Stimulated activated CD4-positive, alpha-beta T cell treated with anti-CD3 and anti-CD28 coated beads, Interleukin-1b, Interleukin-23, amount 100 ng/mL, for 4 hours (primary cell): ENCODE measurements at regions not wholly inside any gene's neighbourhood (a gene's known extent, or its start where the extent isn't known, plus 50 kb on each side); places are given as distances from the start of the nearest gene placed in this dataset.

ENCODE experiments used
- DNase-seq, 2 donors: peaks; one replicate each; pipeline ENCODE4 v3.0.0-alpha.2; 2020; ENCODE audit warnings: low read depth in 2 of 2

DNA sequence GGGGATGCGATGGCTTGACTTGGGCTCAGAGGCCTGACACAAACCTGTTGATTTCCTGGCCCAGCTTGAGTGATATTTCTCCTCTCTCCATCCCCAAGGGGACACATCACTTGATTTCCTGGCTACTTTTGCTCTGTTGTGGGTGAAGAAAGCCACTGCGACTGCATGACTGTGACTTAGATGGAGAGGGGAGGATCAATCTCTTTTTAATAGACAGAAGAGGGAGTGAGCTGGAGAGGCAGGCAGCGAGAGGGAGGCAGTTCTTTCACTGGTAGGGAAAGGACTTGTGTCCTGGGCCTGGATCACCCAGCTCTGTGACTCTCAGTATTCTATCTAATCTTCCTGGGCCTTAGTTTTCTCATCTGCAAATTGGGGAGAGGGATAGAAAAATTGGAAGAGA is 189.8 kb upstream of the RGMA start:
- no peak for DNase-seq

DNA sequence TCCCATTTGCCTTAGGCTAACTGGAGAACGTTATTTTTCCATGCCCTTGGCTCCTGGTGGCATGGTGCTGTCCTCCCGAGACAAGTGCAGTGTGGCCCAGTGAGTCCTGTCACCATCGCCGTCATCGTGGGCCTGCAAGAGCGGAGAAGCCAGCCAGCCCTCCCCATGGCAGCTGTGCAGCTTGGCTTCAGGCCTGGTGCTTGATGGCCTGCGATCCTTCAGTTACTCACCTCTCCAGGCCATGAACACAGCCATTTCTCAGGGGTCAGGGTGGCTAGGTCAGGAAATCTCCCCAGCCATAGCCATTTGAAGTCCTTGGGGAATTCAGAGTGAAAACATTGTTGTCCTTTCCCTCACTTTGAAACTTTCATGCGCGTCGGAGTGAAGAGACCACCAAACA is 189.0 kb upstream of the RGMA start:
- no peak for DNase-seq

DNA sequence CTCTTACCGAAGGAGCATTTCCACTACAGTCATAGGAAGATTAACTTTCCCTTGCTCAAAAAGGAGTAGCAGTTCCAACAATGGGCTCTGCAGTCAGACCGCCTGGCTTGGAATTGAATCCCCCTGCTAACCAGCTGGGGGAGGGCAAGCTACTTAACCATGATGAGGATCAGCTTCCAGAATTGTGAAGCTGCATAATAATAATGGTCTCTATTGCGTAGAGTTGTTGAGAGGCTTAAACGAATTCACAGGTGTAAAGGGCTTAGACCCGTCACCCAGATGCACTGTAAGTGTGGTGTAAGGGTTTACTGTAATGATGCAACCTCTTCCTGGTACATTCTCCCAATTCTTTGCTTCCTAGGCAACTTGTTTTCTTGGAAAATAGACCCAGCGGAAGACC is 185.2 kb upstream of the RGMA start:
- no peak for DNase-seq

DNA sequence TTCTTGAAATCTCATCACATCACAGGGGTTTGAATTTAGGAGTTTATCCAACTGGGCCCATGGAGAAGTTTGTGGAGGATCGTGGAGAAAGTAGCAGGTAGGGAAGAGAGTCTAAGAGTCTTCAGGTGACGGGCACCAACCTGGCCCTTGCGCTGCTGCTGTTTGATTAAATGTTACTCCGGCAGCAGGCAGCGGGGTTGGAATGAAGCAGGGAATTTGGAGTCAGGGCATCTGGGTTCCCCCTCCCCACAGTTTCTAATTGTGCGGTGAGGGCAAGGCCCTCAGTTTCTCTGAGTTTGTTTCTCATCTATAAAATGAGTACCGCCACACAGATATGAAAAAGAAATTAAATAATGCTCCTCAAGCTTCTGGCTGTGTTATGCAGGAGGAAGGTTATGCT is 182.9 kb upstream of the RGMA start:
- no peak for DNase-seq

DNA sequence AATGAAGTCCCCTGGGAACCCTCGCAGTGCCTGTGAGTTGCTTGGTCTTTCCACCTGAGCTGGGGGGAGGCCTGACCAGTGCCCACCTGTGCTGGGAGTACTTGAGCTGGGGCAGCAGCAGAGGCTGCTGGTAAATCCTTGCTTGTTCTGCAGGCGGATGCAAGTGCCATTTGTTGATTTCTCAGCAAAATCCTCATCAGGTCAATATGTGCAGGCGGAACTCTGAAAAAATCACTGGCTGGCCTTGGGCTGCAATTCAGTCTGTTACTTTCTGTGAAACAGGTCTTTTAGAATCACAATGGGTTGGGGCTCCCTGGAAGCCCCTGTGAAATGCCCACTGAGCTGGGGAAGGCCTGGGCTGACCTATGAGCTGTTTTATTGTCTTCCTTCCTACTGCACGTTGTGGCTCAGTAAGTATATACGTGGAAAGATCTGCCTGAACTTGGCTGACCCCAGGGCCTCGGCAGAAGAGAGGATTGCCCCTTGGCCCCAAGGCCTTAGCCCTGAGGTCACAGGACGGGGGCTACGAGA is 182.0 kb upstream of the RGMA start:
- no peak for DNase-seq

DNA sequence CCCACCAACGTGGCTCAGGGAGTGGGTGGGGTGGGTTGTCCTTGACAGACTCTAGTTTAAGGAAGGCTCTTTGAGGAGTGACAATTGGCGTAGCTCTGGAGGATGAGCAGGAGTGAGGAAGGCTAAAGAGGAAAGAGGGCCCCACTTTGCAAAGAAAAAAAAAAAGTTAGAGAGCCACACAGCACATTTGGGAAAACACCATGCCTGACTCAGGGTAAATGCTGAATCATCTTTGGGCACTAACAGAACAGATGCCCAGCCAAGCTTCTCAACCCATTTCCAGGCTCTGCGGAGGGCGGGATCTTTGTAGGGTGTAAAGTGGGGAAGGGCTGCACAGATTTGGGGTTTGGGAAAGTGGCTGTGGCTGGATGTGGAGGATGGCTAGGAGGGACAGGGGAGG is 179.1 kb upstream of the RGMA start:
- no peak for DNase-seq

DNA sequence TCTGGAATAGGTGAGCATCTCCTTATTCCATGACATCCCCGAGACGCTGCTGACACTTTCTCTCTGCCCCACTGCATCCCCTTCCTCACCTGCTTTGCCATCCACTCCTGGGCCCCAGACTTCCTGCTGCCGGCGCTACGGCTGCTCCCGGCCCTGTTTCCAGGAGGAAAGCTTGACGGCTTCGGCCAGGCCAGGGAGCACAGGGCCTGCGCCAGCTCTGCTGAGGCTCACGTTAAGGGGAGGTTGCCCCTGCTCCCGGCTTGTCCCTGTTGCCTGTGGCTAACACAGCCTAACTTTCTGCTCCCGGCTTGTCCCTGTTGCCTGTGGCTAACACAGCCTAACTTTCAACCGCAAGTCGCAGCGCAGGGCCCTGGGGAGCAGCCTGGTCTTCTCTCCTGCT is 177.3 kb upstream of the RGMA start:
- no peak for DNase-seq

DNA sequence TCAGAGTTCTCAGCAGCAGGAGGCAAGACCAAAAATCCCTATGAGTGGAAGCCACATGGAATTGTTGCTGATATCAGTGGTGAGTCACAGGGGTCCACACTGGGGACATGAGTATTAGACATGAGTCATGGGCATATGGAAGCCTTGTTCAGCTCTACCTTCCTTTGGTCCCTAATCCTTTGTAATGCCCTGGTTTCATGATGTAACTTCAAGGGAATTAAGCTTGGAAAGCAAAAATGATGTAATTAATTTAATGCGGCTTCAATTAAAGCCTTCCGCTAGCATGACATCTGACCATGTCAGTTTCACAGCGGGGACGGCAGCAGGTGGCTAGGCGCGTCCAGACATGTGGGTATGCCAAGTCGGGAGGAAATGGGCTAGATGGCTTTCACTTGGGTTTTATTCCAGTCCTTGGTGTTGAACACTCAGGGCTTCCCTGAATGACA is 176.1 kb upstream of the RGMA start:
- DNase-seq: no peak

DNA sequence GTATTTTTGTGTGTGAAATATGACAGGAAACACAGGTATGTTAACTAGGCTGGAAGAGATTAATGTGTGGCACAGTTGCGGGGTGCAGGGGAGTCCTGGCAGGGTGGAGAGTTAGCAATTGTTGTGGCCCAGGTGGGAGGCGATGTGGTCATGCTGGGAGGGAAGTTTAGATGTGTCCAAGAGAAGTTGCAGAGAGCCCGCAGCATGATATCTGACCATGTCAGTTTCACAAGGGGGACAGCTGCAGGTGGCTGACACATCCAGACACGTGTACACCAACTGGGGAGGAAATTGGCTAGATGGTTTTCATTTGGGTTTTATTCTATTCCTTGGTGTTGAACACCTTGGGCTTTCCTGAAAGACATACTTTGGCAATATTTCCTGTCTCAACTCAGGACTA is 172.8 kb upstream of the RGMA start:
- no peak for DNase-seq

DNA sequence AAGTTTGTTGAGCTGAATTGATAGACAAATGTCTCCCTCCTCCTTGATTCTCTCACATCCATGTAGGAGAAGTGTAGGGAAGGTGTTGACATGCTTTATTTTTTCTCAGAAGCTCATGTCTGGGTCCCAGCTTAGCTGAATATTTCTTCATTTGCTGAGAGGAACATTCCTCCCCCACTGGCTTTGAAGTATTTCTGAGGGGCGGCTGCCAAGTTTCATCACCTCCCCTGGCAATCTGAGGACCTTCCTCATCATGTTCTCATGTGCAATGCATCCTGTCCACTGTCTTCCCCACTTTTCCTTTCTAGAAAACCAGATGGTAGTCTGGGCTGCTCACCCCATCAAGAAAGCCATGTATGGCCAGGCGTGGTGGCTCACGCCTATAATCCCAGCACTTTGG is 168.9 kb upstream of the RGMA start:
- no peak for DNase-seq

DNA sequence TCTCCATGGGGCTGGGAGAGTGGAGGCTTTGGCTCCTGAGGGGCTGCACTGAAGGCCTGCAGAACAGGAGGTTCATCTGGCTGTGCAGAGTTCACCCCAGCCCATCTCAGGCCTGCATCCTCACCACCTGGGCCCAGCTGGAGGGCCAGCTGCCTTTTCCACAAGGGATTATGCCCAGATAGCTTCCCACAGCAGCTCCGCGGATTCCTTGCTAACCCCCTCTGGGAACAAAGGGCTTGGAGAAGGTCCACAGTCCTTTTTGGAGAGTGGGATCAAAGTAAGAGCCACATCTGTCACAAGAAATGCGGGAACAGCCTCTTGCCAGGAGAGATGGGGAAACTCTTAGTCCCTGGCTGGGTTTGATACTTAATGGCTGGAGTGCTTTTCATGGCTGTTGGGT is 164.7 kb upstream of the RGMA start:
- no peak for DNase-seq

DNA sequence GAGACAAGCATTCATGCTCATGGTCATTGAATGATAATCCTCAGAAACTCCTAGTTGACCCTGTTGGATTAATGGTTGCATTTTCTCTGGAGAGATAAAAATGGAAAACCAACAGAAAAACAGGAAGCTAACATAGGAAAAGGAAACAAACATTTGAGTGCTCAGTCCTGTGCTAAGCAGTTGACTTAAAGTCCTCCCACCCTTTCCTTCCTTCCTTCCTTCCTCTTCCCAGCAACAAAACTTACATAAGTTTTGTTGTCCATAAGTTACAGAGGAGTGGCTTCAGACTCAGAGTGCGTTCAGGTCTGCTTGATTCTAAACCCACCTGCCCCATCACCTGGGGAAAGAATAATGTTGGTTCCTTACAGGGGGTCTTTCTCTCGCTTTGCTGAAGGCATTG is 163.8 kb upstream of the RGMA start:
- no peak for DNase-seq

DNA sequence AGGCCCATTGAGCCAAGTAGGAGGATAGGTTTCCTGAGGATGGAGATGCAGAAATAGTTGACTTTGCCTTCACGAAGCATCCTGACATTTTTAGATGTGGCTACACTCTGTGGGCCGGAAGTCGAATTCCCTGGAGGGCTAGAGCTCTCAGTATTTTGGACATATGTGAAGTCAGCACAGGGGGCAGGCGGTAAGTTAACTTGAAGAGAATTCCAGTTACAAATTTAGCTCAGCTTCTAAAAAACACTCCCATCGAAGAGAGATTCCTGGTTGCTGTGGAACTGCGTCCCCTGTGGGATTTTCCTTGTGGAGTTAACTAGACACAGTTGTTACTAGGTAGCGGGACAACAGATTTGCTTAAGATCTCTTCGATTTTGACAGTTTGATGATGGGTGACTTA is 161.9 kb upstream of the RGMA start:
- no peak for DNase-seq

DNA sequence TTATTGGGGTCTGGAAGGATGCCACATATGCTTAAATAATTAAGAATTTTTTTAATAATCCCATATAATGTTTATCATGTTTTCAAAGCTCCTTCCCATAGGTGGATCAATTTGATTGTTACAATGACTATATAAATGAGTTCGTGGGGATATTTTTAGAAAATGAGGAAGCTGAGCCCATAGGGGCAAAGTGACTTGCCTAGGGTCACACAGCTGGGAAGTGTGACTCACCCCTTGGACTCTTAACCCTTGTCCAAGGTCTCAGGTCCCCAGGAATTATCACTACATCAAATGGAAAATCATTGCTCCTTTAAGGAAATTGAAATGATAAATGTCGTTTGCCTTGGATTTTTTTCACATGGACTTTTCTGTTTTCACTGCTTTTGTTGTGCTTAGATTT is 161.2 kb upstream of the RGMA start:
- DNase-seq: no peak

DNA sequence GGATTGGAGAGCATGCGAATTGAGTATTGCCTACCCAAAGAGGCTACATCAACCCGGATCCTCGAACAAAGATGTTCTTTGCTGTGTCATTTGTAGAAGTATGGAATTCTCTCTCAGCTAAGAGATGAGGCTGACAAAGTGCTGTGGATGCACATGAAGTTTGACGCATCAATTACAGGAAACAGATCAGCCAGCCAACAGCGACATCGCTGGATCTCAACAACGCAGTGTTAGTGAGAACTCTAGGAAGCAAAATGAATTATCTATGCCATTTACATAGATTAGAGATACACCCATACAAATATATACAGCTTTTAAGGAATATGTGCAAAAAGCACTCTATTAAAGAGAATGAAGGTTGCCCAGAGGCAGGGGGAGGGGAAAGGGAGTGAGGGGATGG is 160.6 kb upstream of the RGMA start:
- no peak for DNase-seq

DNA sequence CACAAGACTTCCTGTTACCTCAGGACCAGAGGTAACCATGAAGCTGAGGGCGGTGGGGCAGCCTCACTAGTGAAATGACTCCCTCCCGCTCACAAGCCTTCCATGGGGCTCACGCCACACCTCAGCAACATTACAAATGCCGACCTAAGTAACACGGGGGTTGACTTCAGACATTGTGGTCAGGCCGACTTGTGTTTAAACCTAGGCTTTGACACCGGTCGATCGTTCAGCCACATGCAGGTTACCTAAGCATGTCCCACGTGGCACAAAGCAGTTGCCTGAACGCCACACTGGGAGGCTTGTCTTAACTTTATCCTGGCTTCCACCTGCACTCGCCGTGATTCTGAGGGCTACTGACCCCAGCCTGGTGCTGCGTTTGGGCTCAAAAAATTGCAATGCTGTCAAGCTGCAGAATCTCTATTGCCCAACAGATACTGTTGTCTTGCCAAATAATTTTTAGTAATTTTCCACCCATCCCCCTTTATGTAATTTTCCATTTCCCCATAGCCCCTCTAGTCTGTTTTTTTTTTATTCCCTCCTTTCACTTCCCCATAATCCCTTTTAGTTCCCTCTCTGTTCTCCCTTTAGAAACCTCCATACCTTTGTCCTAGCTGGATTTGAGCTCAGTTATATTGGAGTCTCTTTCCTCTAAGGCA is 158.6 kb upstream of the RGMA start:
- no peak for DNase-seq

DNA sequence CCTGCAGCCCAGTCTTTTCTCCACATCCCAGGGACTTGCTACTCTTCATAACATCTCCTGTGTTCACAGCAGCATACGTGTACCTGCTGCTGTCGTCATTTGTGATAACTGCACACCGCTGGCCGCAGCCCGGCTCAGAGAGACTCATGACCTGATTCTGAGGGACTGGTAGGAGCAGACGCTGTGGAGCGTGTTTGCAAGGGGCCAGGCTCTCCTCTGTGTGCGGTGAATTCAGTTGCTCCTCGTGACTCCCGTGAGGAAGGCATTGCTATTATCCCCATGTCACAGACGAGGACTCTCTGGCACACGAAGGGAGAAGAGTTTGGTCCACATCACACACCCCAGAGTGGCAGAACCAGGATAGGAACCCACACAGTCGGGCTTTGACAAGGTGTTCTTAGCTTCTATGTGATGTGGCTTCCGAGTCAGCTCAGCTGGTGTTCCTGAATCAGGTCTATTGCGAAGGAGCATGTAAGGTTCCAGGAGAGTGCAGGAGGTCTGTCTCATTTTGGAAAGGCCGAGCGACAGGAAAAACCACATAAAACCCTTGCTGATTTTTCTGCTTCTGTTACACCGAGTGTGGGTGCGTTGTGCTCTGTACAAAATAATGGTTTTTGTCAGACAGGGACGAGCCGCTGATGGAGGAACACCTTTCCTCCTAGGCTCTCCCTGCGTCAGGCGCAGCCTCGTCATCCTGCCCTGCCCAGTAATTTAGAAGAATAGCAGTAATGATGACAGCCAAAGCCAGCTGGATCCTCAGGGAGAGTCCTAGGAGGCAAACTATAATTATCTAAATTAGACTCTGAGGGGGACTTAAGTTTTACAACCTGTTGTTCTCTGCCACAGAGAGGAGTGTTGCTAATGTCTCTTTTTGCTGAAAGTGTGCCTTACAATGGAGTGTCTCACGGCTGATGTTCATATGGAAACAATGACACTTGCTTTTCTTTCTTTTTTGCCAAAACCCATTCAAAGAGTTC is 157.5 kb upstream of the RGMA start:
- no peak for DNase-seq

DNA sequence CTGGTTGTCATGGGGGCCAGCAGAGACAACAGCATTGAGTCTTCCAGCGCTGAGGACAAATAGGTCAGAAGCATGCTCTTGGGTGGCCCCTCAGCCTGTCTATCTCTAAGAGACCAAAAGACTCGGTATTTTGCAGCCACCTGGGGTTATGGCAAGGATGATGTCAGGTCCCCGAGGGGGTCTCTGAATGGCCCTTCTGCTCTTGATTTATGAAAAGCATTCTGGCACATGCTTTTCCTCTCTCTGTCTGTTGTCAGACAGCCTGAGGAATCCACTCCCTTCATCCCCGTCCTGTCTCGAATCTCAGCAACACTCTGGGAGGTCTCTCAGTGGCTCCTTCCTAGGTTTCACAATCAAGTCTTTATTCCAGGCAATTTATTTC is 156.6 kb upstream of the RGMA start:
- DNase-seq: no peak

DNA sequence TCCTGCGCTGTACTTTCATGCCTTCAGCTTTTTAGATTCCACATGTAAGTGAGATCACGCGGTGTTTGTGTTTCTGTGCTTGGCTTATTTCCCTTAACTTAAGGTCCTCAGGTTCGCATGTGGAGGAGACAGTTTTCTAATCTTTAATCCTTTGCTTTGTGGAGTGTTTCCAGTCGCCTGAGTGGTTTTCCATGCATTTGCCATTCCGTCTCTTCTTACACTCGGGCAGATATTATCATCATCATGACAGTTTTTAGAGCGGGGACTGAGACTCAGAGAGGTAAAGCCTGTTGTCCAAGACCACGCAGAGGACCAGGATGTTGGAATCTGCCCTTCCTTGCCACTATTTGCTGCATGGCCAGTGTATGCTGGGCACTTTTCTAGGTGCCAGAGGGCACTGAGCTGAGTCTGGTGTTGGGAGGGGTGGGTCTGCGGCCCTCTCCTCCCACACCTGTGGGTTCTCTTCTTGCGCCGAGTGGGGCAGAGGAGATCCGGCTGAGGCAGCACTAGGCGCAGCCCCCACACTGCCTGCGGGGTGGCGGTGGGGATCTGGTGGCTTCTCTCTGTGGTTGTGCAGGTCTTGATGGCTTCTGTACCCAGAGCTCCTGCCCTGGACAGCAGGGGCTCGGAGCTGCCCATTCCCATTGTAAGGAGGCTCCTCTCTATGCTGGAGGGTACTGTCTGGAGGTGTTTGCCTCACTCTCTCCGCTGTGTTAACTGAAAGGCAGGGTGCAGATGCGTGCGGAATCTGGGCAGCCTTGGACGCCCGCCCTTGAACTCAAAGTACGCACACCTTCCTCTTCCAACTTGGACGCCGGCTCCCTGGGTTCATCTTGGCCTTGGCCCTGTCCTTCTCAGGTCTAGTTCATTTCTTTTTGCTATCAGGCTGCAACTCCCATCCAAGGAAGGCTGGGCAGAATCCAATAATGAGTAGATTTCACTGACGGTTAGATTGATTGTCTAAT is 156.0 kb upstream of the RGMA start:
- DNase-seq: no peak

DNA sequence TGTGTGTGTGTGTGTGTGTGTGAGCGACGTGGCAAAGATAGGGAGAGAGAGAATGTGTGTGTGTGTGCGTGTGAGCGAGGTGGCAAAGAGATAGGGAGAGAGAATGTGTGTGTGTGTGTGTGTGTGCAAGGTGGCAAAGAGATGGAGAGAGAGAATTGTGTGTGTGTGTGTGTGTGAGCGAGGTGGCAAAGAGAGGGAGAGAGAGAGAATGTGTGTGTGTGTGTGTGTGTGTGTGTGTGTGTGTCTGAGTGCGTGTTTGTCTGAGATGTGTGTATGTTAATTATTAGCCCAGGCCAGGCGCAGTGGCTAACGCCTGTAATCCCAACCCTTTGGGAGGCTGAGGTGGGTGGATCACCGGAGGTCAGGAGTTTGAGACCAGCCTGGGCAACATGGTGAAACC is 154.6 kb upstream of the RGMA start:
- DNase-seq: no peak

DNA sequence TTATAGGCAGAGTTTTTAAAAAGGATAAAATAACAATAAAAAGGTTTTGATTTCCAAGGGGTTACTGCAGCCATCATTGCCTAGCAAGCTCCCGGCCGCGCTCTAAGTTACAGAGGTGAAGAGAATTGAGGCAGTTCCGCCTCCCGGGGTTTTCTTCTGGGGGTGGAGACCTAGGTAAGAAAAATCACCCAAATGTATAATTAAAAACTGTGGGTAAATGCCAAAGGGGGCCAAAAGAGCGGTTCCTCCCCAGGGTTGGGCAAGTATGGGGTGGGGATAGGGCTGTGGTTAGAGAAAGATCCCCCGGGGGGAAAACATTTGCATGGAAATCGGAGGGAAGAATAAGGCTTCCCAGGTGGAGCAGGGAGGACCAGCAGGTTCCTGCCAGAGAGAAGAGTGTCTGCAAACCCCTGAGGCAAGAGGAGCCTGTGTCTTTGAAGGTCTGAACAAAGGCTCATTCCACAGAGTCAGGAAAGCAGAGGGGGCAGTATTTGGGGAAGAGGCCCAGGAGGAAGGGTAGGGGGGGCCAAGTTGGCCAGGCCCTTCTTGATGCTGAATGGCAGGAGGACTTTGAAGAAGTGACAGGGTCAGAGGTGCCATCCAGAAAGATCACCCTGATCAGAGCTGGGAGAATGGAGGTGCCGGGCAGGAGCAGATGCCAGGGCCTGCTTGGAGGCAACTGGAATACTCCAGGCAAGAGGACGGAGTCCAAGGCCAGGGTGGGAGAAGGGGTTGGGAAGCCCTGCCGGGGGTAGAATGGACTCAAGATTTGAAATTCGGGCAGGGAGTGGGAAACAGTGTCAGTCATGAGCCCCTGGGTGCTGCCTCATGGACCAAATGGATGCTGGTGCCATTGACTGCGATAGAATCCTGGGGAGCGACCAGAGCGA is 152.9 kb upstream of the RGMA start:
- DNase-seq: no peak
